SK-N-MC (cell line): ENCODE measurements at regions not wholly inside any gene's neighbourhood (a gene's known extent, or its start where the extent isn't known, plus 50 kb on each side); places are given as distances from the start of the nearest gene placed in this dataset.

Experiments used
- EZH2 ChIP-seq: fragments of 200-600 bp; sonication (generic); IDR thresholded peaks from one replicate; pipeline ENCODE4 v1.6.1; 2017; ENCODE audit warnings: antibody characterized with exemption
- FOXP2 ChIP-seq: optimal IDR thresholded peaks from 2 replicates; pipeline ENCODE3; 2011; ENCODE audit warnings: mild to moderate bottlenecking, moderate library complexity; ENCODE audit not compliant: insufficient read depth; ENCODE audit errors: extremely low read length, control extremely low read depth
- POLR2AphosphoS5 ChIP-seq: IDR thresholded peaks from 2 replicates; pipeline ENCODE4 v1.6.1; 2012; ENCODE audit warnings: mild to moderate bottlenecking, low read depth, low read length, borderline replicate concordance

GRCh38 chr11:116263019-116263418 is 509.8 kb downstream of the BUD13 start:
- TF ChIP-seq EZH2: no peak
- TF ChIP-seq POLR2AphosphoS5: no peak
- TF ChIP-seq FOXP2: no peak
